ENCODE measurements at regions not wholly inside any gene's neighbourhood (a gene's known extent, or its start where the extent isn't known, plus 50 kb on each side); places are given as distances from the start of the nearest gene placed in this dataset.

GRCh38 chr11:116467823-116468222, 305.0 kb downstream of the BUD13 start:
- no peak for DNase-seq

GRCh38 chr11:116466801-116467200, 306.0 kb downstream of the BUD13 start:
- DNase-seq = no peak

- no peak for DNase-seq
Measured at GRCh38 chr11:116466191-116466590, 306.6 kb downstream of the BUD13 start.

DNA sequence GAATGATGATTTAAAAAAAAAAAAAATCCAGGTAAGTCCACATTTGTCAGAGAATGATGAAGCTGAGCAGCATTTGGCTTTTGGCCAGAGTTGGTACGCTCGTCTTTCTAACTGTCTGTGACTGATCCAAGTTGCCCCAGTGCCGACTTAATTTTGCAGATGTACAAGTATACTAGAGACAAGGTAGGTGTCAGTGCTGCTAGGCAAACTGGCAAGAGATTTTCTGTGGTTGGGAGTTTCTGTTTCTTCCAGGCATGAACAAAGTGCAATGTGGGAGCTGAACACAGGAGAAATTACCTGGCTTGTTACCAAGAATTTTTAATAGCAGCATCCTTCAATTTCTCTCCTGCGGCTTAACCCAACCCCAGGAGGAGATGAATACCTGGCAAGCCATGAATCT, 307.7 kb downstream of the BUD13 start:
- no peak for DNase-seq

DNA sequence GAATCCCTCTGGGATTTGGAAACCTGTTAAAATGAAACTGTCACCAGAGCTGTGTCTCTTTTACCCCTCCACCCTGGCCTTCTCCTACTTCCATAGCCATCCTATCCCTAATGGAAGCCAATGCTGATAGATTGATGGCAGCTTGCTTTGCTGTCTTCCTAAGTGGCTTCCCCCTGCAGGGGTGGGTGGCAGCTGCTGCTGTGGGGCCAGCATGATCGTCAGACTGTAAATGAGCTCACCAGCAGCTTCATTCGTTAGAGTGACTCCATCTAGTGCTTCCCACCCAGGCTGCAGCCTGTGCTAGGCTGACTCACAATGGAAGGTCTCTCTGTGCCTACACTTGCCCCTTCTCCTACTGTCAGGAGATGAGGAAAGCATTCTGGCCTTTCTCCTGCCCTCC, 311.0 kb downstream of the BUD13 start:
- DNase-seq = no peak

- DNase-seq = no peak
Measured at GRCh38 chr11:116460156-116460920, 312.4 kb downstream of the BUD13 start.

DNA sequence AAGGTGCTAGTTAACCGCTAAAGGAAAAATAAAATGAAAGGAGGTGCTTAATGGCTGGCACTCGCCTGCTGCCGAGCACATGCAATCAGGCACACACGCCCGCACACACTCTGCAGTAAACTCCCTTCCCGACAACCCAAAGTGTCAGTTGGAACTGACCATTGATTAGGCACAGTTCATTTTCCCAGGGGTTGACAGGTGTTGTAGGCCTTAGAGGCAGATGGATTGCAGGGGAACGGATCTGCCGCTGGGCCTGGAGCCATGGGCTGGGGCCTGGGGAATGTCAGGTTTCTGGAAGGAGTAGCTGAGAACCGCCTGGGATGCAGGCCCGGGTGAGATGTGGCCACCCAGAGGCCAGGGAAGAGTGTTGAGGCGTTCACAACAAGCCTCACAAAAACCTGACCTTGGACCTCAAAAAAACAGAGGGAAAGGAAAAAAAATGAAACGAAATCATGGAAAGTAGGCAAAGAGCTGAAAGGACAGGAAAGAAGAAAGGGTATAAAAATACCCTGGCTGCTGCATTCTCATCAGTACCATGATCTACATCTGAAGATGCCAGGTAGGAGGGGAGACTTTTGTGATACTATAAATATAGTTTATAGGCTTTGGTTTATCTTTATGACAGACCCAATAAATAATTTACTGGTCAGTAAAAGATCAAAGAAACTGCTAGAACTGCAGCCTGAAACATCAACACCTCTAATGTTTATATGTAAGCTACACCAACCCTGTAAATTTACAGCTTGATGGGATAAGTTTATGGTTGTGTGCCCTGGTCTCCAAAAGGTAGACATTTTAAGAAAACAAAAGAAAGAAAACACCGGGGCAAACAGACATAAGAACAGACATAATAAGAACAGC, 313.4 kb downstream of the BUD13 start:
- no peak for DNase-seq

DNA sequence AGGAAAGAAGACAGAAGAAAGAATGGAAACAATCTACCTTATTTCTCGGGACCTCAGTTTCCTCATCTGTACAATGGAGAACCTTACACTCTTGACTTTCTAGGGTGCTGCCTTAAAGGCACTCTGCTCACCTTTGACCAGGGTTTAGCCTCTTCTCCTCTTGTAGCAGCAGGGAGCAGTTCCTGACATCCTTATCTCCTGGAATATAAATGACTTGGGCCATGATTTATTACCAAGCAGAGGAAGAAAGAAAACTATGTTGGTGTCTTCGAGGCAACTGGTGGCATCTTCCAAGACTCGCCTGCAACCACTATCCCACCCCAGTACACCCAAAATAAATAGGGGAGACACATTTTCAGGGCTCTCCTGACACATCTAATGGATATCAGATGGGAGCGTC, 314.2 kb downstream of the BUD13 start:
- no peak for DNase-seq

DNA sequence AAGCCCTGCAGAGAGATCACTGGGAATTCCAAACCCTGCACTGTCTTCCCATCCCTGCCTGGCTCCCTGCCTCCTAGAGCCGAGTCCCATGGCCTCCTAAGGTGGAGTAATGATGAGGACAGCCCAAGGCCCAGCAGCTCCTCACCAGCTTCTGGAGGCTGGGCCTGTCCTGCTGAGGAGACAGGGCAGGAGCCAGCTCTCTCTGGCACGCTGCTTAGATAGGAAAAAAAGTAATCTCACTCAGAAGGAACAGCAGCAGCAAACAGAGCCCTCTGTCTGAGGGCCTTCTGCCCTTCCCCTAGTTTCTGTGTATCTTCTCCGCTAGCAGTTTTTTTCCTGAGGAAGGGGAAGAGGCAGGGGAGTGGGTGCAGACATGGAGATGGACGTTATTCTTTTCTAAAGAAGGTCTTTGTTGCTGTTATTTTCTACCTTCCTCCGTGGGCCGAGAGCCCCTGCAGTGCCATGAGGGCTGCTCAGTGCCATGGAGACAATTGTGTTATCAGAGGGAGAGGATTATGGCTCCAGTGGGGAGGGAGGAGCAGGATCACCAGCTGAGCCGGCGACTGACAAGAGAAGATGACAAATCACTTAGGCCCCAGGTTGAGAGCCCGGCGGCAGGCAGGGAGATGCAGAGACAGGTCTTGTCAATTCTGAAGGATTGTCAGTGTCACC, 315.3 kb downstream of the BUD13 start:
- DNase-seq = no peak

DNA sequence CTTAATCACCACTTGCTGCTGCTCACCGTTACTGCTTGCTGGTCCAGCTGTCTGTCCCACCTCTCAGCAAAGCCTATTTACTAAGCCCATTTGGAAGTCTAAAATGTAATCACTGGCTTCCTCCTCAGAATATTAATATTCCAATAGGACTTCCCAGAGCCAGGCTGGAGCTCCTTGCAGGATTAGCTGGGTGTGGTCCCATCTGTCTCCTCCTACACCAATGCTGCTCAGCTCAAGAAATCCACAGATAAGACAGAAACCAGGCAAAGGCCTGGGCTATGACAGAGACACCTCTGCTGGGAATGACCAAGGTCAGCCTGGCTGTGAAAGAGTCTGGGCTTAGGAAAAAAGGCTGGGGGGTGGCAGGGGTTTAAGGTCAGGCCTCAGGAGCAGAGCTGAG, 317.8 kb downstream of the BUD13 start:
- DNase-seq = peak; percentile 96

DNA sequence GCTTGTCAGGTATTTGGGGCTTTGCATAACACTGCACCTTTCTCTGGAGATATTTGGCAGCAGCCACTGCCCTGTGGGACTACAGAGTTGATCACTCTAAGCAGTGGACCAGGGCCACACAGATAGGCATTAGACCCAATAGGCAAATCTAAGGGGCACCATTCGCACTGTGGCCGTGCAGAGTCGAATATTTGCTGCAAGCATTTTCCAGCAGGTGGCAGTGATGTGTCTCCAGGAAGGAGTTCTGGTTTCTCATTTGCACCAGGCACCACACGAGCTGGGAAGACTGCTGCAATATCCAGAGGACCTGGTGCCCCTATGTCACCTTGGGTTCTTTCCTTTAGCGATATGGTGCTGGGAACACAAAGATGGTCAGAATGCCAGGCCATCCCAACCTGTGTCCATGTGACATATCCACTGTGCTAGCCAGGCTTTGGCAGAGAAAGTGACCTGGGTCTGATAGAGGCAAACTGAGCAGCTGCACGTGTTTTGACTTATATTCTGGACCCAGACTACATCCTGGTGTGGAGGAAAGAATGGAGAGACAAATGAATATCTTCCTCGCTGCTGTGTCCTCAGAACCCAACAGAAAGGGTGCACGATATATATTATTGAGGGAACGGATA, 318.7 kb downstream of the BUD13 start:
- no peak for DNase-seq

DNA sequence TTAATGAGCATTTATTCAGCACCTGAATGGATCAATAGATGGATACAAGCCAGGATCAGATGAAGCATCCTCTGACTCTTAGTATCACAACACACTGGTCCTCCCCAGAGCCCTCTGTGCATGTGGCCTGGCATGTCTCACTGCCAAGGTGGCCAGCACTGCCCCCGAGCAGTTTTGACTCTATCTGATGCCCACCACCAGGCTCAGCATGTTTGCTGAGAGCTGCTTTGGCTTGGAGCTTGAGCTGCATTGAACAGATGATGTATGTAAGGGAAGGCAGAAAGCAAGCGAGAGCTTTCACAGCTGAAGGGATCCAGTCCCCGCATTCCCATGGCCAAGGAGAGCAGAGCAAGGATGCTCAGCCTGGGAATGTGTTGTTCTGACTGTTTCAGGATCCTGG, 320.3 kb downstream of the BUD13 start:
- no peak for DNase-seq

DNA sequence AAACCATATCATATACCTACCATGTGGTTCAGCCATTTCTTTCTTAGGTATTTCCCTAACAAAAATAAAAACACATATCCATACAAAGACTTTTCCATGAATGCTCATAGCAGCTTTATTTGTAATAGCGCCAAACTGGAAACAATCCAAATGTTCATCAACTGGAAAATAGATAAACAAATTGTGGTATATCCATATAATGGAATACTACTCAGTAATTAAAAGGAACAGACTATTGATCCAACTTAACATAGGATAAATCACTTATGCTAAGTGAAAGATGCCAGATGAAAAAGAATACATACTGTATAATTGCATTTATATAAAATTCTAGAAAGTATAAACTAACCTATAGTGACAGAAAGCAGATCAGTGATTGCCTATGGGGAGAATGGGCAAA, 323.3 kb downstream of the BUD13 start:
- DNase-seq = no peak

DNA sequence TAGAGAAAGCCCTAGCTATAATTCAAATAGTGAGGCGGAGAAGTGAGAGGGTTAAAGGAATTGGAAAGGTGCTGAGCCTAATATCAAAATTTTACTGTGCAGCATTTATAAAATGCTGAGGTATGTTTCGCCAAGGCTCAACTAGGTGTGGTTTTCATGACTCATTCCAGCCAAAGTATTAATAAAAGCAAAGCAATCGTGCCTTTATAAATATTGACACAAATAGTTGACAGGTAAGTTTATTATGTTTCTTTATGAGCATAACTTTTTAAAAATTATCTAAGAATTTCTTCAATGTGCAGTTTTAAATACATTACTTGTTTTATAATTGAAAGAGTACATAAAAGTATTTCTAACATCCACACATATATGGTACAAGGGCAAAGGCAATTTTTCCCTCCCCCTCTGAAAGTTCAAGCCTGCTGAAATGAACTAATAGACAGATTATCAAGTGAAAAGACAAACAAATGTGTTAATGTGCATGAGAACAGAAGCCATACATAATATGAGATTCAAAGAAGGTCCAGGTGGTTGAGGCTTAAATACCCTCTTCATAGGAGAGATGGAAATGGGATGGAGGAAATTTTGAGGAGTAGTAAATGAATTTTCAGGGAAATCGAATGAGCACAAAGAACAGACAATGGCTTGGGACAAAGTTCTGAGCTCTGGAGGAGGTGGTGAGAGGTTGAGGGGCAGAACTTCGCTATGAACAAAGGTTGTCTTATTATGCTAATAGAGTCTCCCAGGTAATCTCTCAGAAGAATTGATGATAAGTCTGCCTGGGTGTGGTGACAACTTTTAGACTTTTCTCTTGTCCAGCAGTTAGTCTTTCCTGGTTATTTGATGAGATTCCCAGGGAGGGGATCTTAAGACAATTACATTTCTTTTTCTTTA, 326.5 kb downstream of the BUD13 start:
- no peak for DNase-seq

DNA sequence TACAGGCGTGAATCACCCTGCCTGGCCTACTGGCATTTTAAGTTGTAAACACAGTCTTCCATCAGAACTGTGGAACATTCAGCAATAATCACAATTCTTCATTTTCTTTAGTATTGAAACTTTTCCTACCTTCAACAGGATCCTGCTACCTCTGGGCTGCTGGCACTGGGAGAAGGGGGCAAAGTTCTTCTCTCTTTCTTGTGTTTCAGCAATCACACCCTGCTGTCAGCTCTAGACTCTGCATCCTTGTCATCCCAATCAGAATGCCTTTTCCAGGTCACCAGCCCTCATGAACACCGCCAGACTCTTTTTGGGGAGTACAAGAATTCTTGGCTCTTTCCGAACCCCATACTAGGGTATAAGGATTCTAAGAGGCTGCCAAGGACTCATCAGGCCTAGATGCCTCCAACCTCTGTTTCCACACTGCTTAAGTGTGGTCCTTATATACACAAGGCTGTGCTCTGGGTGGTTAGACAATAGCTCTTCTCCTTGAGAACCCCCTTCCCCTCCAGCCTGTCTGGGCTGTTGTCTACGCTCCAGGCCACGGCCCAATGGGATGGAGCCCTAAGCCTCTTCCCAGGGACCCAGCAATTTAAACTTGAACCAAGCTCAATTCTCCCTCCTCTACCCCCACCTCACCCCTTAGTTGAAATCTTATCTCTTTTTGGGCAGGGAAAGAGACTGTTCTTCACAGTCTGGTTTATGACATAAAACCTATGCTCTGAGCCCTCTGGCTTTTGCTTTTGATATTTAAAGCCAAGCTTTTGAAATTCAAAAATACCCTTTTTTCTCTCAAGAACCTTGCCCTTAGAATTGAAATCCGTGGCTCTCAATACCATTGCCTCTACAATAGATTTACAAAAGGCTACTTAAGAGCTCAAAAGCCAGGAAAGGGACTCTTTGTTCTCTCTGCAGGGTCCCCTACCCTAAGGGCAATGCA, 327.4 kb downstream of the BUD13 start:
- DNase-seq = no peak

- no peak for DNase-seq
Measured at GRCh38 chr11:116442238-116442752, 330.5 kb downstream of the BUD13 start.

GRCh38 chr11:116439361-116439677, 333.5 kb downstream of the BUD13 start:
- DNase-seq = no peak

- DNase-seq = no peak
Measured at GRCh38 chr11:116438651-116439360, 334.0 kb downstream of the BUD13 start.

DNA sequence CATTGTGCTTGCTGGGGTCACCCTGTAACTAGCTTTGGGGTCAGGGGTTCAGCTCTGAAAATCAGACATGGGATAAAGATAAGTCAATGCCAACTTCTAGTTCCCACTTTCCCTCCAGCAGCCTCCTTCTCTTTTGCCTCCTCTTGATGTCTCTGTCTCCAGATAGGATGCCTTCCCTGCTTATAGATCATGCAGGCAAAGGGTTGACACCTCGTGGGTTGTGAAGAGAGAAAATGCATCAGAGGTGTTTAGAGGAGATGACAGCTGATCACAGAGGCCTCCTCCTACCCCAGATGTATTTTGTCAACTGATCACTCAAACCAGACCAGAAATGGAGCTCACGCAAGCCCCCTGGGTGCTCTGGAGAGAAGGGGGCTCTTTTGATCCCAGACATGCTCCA, 337.8 kb downstream of the BUD13 start:
- DNase-seq = no peak

- DNase-seq = no peak
Measured at GRCh38 chr11:116432301-116432700, 340.5 kb downstream of the BUD13 start.

All from NCI-H524 treated with DMSO at 0.1 percent for 48 hours (cell line).